Endometrium (tissue), 2 donors: ENCODE measurements at regions not wholly inside any gene's neighbourhood (a gene's known extent, or its start where the extent isn't known, plus 50 kb on each side); places are given as distances from the start of the nearest gene placed in this dataset.
"Not testable (repeated sequence)": the region's sequence is repeated elsewhere in the genome, so short reads cannot be mapped to it uniquely, and the experiment has no call there.

Experiments
- FAIRE-seq: peaks from 2 replicates; lab custom pipeline; 2012; peaks lifted over from hg19 to GRCh38; lab: Jason Lieb, UNC
- donor health status: control.
- donor health status: control.

- FAIRE-seq = no peak
These were observed 243.5 kb downstream of the MFSD1 start for GRCh38 chr3:159045279-159045885.

- no peak for FAIRE-seq
These were observed 245.5 kb downstream of the MFSD1 start for GRCh38 chr3:159047361-159047760.

- not testable (repeated sequence) for FAIRE-seq
These were observed 250.6 kb downstream of the MFSD1 start for GRCh38 chr3:159052494-159052893.

- FAIRE-seq = no peak
These were observed 255.8 kb downstream of the MFSD1 start for GRCh38 chr3:159057621-159058020.

- FAIRE-seq = no peak
These were observed 257.0 kb downstream of the MFSD1 start for GRCh38 chr3:159058859-159059258.

- FAIRE-seq = no peak
These were observed 257.5 kb downstream of the MFSD1 start for GRCh38 chr3:159059395-159059794.

- no peak for FAIRE-seq
These were observed 261.0 kb downstream of the MFSD1 start for GRCh38 chr3:159062734-159063410.

GRCh38 chr3:159069091-159069490, 267.2 kb downstream of the MFSD1 start, which contains the start of gene IQCJ:
TSS of gene IQCJ (plus strand) at chr3:159069319.
- FAIRE-seq = no peak

GRCh38 chr3:159069866-159070425, 268.1 kb downstream of the MFSD1 start:
- no peak for FAIRE-seq

GRCh38 chr3:159074756-159075701, 273.2 kb downstream of the MFSD1 start:
- FAIRE-seq = no peak

- no peak for FAIRE-seq
These were observed 276.0 kb downstream of the MFSD1 start for GRCh38 chr3:159077860-159078259.

GRCh38 chr3:159080256-159080655, 278.4 kb downstream of the MFSD1 start:
- FAIRE-seq = no peak

- no peak for FAIRE-seq
These were observed 279.0 kb downstream of the MFSD1 start for GRCh38 chr3:159080821-159081220.

- no peak for FAIRE-seq
These were observed 280.7 kb downstream of the MFSD1 start for GRCh38 chr3:159082519-159082918.

GRCh38 chr3:159091936-159092335, 290.1 kb downstream of the MFSD1 start:
- no peak for FAIRE-seq

- no peak for FAIRE-seq
These were observed 300.1 kb downstream of the MFSD1 start for GRCh38 chr3:159102001-159102400.

- FAIRE-seq = no peak
These were observed 310.9 kb downstream of the MFSD1 start for GRCh38 chr3:159112724-159113123.

GRCh38 chr3:159113221-159113875, 311.5 kb downstream of the MFSD1 start:
- FAIRE-seq = no peak

- no peak for FAIRE-seq
These were observed 312.7 kb downstream of the MFSD1 start for GRCh38 chr3:159114582-159114981.

- no peak for FAIRE-seq
These were observed 322.0 kb downstream of the MFSD1 start for GRCh38 chr3:159123877-159124276.

GRCh38 chr3:159126261-159127020, 324.6 kb downstream of the MFSD1 start:
- FAIRE-seq = no peak
